HUES6 (cell line): ENCODE measurements at regions not wholly inside any gene's neighbourhood (a gene's known extent, or its start where the extent isn't known, plus 50 kb on each side); places are given as distances from the start of the nearest gene placed in this dataset.
"Not testable (repeated sequence)": the region's sequence is repeated elsewhere in the genome, so short reads cannot be mapped to it uniquely, and the experiment has no call there.

Source experiments
- H3K27ac ChIP-seq: 2 replicates; pipeline ENCODE4 v1.7.0; 2013; ENCODE audit warnings: low read depth, mild to moderate bottlenecking, low read length, inconsistent platforms
- H3K27me3 ChIP-seq: 2 replicates; pipeline ENCODE4 v1.6.1; 2013; ENCODE audit warnings: low read length; ENCODE audit not compliant: control insufficient read depth, insufficient read depth
- H3K36me3 ChIP-seq: 2 replicates; pipeline ENCODE4 v1.6.1; 2013; ENCODE audit warnings: low read length; ENCODE audit not compliant: control insufficient read depth, insufficient read depth
- H3K4me1 ChIP-seq: 2 replicates; pipeline ENCODE4 v1.6.1; 2013; ENCODE audit warnings: low read length; ENCODE audit not compliant: control insufficient read depth, insufficient read depth
- H3K4me3 ChIP-seq: 2 replicates; pipeline ENCODE4 v1.5.1; 2013; ENCODE audit warnings: low read depth, low read length
- H3K9ac ChIP-seq: one replicate; pipeline ENCODE4 v1.6.1; 2013; ENCODE audit warnings: mild to moderate bottlenecking, low read length
- H3K9me3 ChIP-seq: 2 replicates; pipeline ENCODE4 v1.6.1; 2013; ENCODE audit warnings: low read depth, low read length; ENCODE audit not compliant: control insufficient read depth, insufficient read depth

DNA sequence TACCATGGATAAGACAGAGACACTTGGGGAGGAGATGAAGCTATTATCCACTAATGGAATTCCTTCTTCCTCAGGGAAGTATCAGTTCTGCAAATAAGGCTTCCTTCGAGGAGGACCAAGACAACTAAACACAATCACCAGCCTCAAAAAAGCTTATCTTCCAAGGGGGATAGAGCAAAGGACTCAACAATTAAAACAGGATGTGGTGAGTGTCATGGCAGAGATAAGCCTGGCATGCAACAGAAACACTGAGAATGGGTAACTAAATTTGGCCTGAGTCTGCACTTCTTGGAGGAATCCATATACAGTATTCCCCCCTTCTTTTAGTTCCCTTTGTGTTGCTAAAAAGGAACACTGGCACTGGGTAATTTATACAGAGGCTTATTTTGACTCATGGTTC, 1285.2 kb downstream of the GATA3 start:
- Histone ChIP-seq H3K36me3 (no peaks in the 10 kb centered on the region), H3K9ac (no peak overlapping the region), H3K27me3 (no peaks in the 10 kb centered on the region), H3K4me1 (peaks cover 3% of the 10 kb centered on the region), H3K27ac (no peak overlapping the region), H3K4me3 (no peak overlapping the region), H3K9me3 (peaks cover 4% of the 10 kb centered on the region; the same call in 1 of the 2 replicates)

DNA sequence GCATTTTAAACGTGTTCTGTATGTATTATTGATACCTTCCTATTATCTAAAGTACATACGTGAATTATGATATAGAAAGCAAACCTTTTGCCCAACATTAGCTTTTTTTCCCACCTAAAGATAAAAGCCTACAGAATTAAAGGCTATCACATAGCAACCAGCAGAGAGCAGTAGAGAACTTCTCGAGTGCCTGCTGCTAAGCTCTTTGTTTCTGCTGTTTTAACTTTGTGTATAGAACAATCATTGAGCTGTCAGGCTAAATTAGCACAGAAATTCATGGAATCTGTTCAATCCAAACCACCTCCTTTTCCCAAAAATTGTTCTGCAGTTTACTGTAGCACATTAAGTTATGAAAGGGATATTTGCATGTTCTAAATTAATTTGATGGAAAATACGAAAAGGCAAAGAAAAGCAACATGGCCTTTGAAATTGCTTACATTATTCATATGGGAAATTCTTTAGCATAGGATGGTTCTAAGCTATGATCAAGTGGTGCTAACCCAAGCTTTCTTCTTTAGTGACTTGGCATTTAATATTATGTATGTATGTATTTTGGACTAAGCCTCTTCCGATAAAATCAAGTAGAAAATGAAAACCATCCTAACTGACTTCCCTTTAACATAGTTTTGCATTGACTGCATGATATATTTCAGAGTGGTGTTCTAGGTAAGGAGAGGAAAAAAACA, 1288.5 kb downstream of the GATA3 start:
- Histone ChIP-seq H3K36me3 (no peaks in the 10 kb centered on the region), H3K4me3 (no peak overlapping the region), H3K4me1 (peaks cover 3% of the 10 kb centered on the region), H3K9me3 (peaks cover 3% of the 10 kb centered on the region; the same call in 1 of the 2 replicates), H3K27me3 (no peaks in the 10 kb centered on the region), H3K27ac (no peak overlapping the region), H3K9ac (no peak overlapping the region)

DNA sequence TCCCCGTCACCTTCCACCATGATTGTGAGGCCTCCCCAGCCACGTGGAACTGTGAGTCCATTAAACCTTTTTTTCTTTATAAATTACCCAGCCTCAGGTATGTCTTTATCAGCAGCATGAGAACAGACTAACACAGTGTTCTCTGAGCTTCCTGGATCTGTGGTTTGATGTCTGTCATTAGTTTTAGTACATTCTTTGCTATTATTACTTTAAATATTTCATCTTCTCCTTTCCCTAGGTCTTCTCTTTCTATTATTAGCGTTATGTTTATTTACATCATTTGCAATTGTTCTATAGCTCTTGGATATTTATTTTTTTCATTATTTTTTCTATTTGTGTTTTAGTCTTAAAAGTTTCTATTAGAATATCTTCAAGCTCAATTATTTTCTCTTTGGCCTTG, 1293.4 kb downstream of the GATA3 start:
- H3K36me3 ChIP-seq, H3K9ac ChIP-seq, H3K27ac ChIP-seq, H3K4me1 ChIP-seq, H3K4me3 ChIP-seq, H3K27me3 ChIP-seq, H3K9me3 ChIP-seq: not testable (repeated sequence)

DNA sequence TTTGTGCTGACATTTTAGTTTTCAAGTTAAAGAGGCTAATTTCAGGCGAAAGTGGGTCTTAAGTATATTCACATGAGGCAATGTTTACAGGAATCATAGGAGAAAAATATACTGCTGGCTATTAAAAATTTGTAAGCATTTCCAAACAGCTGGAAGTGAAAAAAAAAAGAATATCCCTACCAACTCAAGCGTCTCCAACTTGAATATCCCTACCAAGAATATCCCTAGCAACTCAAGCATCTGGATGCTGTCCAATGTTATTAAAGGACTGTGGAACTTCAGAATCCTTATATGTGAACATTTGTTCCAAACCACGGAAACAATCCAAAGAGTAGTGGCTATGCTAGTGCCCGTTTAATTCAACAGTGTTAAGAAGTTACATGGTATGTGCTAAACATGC, 1303.0 kb downstream of the GATA3 start:
- H3K36me3 ChIP-seq = no peaks in the 10 kb centered on the region
- no peaks in the 10 kb centered on the region for H3K4me1 ChIP-seq
- H3K9ac ChIP-seq = no peak overlapping the region
- H3K27ac ChIP-seq = no peak overlapping the region
- no peaks in the 10 kb centered on the region for H3K27me3 ChIP-seq
- H3K4me3 ChIP-seq = no peak overlapping the region
- H3K9me3 ChIP-seq = no peaks in the 10 kb centered on the region

DNA sequence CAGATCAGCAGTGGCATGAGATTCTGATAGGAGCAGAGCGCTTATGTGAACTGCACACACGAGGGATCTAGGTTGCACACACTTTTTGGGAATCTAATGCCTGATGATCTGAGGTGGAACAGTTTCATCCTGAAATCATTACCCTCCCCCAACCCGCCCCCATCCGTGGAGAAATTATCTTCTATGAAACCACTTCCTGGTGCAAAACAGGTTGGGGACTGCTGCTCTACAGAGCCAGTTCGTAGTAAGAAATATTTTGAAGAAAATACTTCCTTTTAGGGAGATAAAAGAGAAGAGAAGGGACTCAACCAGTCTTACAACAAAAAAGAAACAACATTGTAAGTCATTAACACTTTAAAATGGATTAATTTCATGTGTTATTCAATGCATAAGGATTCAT, 1308.2 kb downstream of the GATA3 start:
- Histone ChIP-seq H3K4me3 (no peak overlapping the region), H3K9me3 (no peaks in the 10 kb centered on the region), H3K36me3 (no peaks in the 10 kb centered on the region), H3K27me3 (no peaks in the 10 kb centered on the region), H3K27ac (no peak overlapping the region), H3K4me1 (no peaks in the 10 kb centered on the region), H3K9ac (no peak overlapping the region)

DNA sequence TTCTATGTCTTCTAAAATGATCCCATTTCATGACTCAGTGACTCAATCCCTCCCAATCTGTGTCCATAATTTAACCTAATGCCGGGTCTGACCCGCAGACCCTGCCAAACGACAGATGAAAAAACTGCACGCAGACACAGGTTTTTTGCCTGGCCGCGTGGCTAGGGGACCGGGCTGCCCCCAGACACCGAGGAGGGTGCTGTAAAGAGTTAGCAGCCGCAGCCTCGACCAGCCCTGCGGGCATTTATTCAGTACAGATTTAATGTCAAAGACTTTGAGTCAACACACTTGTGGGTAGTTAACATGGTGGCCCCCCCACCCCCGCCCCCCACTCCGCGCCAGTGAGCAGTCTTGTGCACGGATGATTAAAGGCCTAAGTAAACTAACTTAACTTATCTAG, 1324.7 kb downstream of the GATA3 start:
- Histone ChIP-seq H3K27ac (no peak overlapping the region), H3K9me3 (no peaks in the 10 kb centered on the region), H3K4me3 (no peak overlapping the region), H3K9ac (no peak overlapping the region), H3K4me1 (no peaks in the 10 kb centered on the region), H3K27me3 (no peaks in the 10 kb centered on the region), H3K36me3 (no peaks in the 10 kb centered on the region)

DNA sequence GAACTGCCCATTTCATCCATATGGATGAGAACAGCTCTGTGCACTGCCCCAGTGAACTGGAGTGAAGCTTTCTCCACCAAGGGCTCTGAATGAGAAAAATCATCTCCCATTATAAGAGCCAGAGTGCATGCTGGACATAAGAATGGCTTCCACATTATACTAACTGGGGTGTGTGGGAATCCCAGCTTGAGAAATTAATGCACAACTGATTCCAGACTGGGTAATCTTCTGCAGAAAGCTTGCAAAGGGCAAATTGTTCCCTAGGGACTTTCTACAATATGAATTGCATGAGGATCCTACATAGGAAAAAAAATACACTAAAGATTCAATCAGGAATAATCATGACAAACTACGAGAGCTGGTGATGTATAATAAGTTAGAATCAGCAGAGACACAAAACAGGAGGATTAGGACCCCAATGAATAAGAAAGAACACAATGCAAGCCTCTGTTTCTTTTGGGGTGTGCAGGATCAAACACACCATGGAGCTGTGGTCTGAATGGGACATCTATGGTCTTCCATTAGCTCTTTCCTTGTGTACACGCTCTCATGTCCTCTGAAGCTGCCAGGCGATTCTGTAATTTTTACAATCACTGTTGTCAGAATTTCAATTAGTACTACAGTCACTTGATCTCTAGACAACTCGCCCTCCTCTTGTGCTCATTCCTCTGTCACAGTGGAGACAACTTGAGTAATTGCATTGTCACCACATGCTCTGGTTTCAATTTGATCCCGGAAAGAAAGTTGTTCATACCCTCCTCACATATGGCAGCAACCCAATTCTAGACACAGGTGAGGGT, 1327.4 kb downstream of the GATA3 start:
- H3K36me3 ChIP-seq = no peaks in the 10 kb centered on the region
- no peak overlapping the region for H3K9ac ChIP-seq
- H3K27me3 ChIP-seq = no peaks in the 10 kb centered on the region
- H3K27ac ChIP-seq = no peak overlapping the region
- no peaks in the 10 kb centered on the region for H3K9me3 ChIP-seq
- no peaks in the 10 kb centered on the region for H3K4me1 ChIP-seq
- H3K4me3 ChIP-seq = no peak overlapping the region

DNA sequence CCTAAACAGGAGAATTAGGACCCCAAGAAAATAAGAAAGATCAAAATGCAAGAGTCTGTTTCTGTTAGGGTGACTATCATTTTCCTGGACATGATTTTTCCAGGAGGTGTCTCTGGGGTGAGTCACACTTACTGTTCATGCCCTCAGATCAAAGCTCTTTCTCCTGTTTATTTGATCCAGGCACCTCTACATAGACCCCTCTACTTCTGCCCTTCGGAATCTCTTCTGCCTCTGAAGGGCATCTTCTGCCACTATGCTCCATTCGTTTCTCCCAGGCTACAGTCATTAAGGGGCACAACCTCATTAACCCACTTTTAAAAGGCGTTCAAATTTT, 1328.0 kb downstream of the GATA3 start:
- no peaks in the 10 kb centered on the region for H3K4me1 ChIP-seq
- no peak overlapping the region for H3K27ac ChIP-seq
- H3K36me3 ChIP-seq = no peaks in the 10 kb centered on the region
- no peaks in the 10 kb centered on the region for H3K9me3 ChIP-seq
- H3K4me3 ChIP-seq = no peak overlapping the region
- no peak overlapping the region for H3K9ac ChIP-seq
- H3K27me3 ChIP-seq = no peaks in the 10 kb centered on the region

DNA sequence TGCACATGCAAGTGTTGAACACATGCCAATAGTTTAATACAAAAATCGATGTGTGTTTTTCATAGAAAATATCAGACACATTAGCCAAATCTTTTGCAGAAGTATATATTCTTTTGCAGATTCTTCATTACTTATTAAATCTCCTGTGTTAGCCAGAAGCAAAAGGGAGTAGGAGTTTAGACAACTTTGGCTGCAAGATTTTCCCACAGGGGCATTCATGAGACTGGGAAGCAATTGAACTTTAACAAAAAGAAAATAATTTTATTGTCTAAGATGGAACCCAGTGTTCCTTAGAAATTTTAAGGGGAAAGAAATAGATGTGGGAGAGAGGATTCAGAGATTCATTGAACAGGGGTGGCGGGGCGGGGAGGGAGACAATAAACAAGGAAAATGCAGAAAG, 1336.0 kb downstream of the GATA3 start:
- Histone ChIP-seq H3K4me1 (no peaks in the 10 kb centered on the region), H3K27ac (no peak overlapping the region), H3K27me3 (no peaks in the 10 kb centered on the region), H3K4me3 (no peak overlapping the region), H3K9ac (no peak overlapping the region), H3K9me3 (no peaks in the 10 kb centered on the region), H3K36me3 (no peaks in the 10 kb centered on the region)

DNA sequence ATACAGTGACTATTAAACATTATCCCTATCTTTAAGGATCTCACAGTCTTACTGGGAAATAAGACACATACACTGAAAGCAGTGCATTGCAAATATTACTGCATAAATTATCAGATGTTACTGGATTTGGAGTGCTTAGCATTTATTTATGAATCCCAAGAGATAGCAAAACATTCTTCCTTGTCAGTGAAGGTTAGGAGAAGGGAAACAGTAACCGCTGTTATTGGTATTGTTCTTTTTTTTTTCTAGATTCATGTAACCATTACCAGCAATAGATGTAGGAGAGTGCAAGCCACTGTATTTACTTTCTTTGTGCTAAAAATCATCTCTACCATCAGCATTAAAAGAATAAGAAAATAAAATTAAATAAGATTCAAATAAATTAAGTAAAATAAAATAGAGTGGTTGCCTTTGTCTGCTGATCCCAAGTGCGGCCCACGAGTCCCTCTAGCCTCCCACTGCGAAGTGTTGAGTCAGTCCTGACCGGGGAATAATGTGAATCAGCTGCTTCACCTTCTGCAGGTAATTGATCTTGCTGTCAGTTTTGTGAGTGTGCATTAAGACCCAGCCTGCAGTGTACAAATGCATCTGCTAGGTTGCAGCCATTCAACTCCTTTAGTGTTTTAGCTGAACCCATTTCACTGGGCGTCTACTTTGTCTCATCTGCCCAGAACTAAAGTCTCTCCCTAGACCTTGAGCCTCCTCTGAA, 1344.9 kb downstream of the GATA3 start:
- H3K4me1 ChIP-seq = no peaks in the 10 kb centered on the region
- no peaks in the 10 kb centered on the region for H3K36me3 ChIP-seq
- no peak overlapping the region for H3K9ac ChIP-seq
- no peak overlapping the region for H3K4me3 ChIP-seq
- H3K9me3 ChIP-seq = no peaks in the 10 kb centered on the region
- H3K27ac ChIP-seq = no peak overlapping the region
- H3K27me3 ChIP-seq = no peaks in the 10 kb centered on the region

DNA sequence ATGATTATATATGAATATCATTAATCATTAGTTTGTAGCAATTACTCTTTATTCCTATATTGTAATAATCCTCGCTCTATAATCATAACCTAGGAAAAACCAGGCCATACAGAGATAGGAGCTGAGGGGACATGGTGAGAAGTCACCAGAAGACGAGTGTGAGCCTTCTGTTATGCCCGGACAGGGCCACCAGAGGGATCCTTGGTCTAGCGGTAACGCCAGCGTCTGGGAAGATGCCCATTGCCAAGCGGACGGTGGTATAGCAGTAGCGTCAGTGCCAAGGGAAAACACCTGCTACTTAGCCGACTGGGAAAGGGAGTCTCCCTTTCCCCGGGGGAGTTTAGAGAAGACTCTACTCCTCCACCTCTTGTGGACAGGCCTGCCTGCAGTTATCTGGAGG, 1347.6 kb downstream of the GATA3 start:
- H3K4me1 ChIP-seq, H3K27me3 ChIP-seq, H3K27ac ChIP-seq, H3K9ac ChIP-seq, H3K36me3 ChIP-seq, H3K9me3 ChIP-seq, H3K4me3 ChIP-seq: not testable (repeated sequence)
